Lower leg skin (tissue), 3 donors: ENCODE measurements at regions not wholly inside any gene's neighbourhood (a gene's known extent, or its start where the extent isn't known, plus 50 kb on each side); places are given as distances from the start of the nearest gene placed in this dataset.

ENCODE experiments used
- CTCF ChIP-seq, 3 donors: fragments of 450-650 bp; IDR thresholded peaks; one replicate each; pipeline ENCODE4 v1.5.1; 2016; ENCODE audit warnings: antibody characterized with exemption in 3 of 3, mild to moderate bottlenecking in 3 of 3, moderate library complexity in 2 of 3
- POLR2A ChIP-seq, 2 donors: fragments of 450-650 bp; IDR thresholded peaks; one replicate each; pipeline ENCODE4 v1.6.1; 2016 to 2017; ENCODE audit warnings: antibody characterized with exemption in 2 of 2, mild to moderate bottlenecking in 1 of 2, moderate library complexity in 1 of 2

- TF ChIP-seq POLR2A (IDR thresholded peaks at IDR 0.05) (no peak), CTCF (IDR thresholded peaks at IDR 0.05) (no peak)
These were observed 589.7 kb downstream of the PTPRU start for GRCh38 chr1:29825941-29826415.
